BE2C (cell line): ENCODE measurements at regions not wholly inside any gene's neighbourhood (a gene's known extent, or its start where the extent isn't known, plus 50 kb on each side); places are given as distances from the start of the nearest gene placed in this dataset.

Experiments
- DNase-seq: peaks from one replicate; pipeline ENCODE4 v3.0.0-alpha.2; 2020
- H3K27me3 ChIP-seq: fragments of 250-450 bp; sonication (Bioruptor Pico); 2 replicates; pipeline ENCODE4 v1.5.1; 2020; ENCODE audit warnings: mild to moderate bottlenecking
- H3K36me3 ChIP-seq: fragments of 250-450 bp; sonication (Bioruptor Pico); 2 replicates; pipeline ENCODE4 v1.5.1; 2020; ENCODE audit warnings: mild to moderate bottlenecking
- H3K4me1 ChIP-seq: fragments of 250-450 bp; sonication (Bioruptor Pico); 2 replicates; pipeline ENCODE4 v1.5.1; 2020
- H3K4me3 ChIP-seq: 2 replicates; pipeline ENCODE4 v1.5.1; 2011; ENCODE audit warnings: low read depth, low read length
- H3K9me3 ChIP-seq: fragments of 250-450 bp; sonication (Bioruptor Pico); 2 replicates; pipeline ENCODE4 v1.5.1; 2020
- TF ChIP-seq, protein P1 (sequence below): IDR thresholded peaks from 2 replicates; pipeline ENCODE4 v1.5.1; 2012; ENCODE audit warnings: mild to moderate bottlenecking, low read depth, low read length

DNA sequence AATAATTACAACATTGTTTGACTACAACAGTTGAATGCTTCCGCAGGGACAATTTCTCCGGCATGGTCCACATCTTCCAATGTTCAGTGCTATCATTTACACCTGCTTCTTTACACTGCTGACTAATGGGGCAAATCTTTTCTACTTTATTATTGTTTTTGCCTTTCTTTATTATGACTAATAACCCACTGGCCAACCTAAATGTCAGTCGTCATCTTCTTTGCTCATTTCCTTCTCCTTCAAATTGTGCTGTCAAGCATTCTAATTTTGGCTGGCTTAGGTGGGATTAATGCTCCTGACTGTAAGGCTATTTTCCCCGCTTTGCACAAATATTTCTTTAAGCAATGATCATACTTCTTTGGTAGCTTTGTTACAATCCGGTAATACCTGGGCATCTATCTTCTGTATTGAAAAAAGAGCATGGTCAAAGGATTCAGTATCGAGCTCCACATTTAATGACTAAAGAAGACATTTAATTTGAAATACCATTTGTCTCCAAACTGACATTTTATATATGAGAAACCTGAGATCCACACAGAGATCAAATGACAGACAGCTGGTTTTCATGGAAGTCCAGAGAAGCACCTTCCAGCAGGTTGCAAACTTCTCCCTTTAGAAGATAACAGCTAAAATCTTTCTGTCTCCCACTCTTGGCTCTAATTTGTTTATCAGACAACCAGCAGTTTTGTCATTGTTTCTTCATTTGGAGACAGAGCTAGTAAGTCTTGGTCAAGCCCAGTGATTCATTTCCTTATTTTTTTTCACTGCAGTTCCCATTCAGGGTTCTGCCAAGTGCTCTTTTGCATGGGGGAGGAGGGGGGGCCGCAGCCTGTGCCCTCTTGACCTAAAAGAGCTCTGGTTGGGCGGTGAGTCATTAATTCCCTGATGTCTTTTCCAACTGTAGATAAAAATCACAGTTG lies 132.9 kb downstream of the SOCS6 start:
- H3K27me3 ChIP-seq = no peaks in the 10 kb centered on the region
- TF ChIP-seq, protein P1, sequence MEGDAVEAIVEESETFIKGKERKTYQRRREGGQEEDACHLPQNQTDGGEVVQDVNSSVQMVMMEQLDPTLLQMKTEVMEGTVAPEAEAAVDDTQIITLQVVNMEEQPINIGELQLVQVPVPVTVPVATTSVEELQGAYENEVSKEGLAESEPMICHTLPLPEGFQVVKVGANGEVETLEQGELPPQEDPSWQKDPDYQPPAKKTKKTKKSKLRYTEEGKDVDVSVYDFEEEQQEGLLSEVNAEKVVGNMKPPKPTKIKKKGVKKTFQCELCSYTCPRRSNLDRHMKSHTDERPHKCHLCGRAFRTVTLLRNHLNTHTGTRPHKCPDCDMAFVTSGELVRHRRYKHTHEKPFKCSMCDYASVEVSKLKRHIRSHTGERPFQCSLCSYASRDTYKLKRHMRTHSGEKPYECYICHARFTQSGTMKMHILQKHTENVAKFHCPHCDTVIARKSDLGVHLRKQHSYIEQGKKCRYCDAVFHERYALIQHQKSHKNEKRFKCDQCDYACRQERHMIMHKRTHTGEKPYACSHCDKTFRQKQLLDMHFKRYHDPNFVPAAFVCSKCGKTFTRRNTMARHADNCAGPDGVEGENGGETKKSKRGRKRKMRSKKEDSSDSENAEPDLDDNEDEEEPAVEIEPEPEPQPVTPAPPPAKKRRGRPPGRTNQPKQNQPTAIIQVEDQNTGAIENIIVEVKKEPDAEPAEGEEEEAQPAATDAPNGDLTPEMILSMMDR = no peak
- H3K36me3 ChIP-seq = no peaks in the 10 kb centered on the region
- DNase-seq = peak; percentile 18
- no peaks in the 10 kb centered on the region; the same call in 1 of the 2 replicates for H3K4me1 ChIP-seq
- no peak overlapping the region for H3K4me3 ChIP-seq
- no peaks in the 10 kb centered on the region for H3K9me3 ChIP-seq

DNA sequence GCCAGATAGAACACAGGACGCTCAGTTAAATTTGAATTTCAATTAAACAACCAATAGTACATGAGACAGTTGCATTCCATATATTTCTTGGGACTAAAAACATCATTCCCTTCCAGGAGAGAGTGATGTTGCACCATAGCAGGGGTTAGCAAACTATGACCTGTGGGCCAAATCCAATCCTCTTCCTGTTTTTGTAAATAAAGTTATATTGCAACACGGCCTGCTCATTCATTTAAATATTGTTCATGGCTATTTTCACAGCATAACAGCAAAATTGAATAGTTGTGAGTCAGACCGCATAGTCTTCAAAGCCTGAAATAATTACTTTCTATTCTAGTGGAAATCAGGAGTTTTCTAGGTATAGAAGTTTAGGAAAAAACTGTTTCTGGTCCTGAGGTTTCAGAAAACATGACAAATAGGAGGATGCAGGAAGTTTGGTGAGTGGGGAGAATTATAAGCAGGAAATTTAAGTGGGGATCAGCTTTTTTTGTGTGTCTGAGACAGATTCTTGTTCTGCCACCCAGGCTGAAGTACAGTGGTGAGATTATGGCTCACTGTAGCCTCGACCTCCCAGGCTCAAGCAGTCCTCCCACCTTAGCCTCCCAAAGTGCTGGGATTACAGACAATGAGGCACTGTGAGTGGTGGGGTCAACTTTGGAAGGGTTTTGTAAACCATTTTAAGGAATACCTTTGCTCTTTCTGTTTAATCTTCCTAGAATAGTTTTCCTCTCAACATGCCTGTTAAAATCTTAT lies 131.5 kb downstream of the SOCS6 start:
- H3K9me3 ChIP-seq = no peaks in the 10 kb centered on the region
- TF ChIP-seq, protein P1 = no peak
- H3K4me1 ChIP-seq = no peaks in the 10 kb centered on the region; the same call in 1 of the 2 replicates
- H3K27me3 ChIP-seq = no peaks in the 10 kb centered on the region
- DNase-seq = no peak
- H3K4me3 ChIP-seq = no peak overlapping the region
- no peaks in the 10 kb centered on the region for H3K36me3 ChIP-seq

DNA sequence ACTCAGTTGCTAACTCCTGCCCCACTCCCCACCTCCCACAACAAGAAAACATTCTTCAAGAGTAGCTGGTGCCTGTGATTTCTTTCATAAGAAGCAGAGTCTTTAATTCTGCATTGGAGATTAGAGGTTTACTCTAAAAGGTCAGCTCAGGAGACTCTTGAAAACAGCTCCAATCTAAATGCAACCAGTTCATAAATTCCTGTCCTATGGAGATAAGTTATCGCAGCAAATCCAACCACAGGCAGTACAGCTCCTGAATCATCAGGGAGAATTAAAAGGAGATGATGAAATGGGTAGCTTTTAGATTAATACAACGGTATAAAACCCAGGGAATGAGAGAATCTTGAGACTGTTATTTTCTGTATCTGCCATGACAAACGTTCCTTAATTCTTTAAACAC lies 130.7 kb downstream of the SOCS6 start:
- no peaks in the 10 kb centered on the region for H3K9me3 ChIP-seq
- no peaks in the 10 kb centered on the region for H3K27me3 ChIP-seq
- no peak for DNase-seq
- H3K36me3 ChIP-seq = no peaks in the 10 kb centered on the region
- no peak overlapping the region for H3K4me3 ChIP-seq
- TF ChIP-seq, protein P1 = no peak
- no peaks in the 10 kb centered on the region; the same call in 1 of the 2 replicates for H3K4me1 ChIP-seq

DNA sequence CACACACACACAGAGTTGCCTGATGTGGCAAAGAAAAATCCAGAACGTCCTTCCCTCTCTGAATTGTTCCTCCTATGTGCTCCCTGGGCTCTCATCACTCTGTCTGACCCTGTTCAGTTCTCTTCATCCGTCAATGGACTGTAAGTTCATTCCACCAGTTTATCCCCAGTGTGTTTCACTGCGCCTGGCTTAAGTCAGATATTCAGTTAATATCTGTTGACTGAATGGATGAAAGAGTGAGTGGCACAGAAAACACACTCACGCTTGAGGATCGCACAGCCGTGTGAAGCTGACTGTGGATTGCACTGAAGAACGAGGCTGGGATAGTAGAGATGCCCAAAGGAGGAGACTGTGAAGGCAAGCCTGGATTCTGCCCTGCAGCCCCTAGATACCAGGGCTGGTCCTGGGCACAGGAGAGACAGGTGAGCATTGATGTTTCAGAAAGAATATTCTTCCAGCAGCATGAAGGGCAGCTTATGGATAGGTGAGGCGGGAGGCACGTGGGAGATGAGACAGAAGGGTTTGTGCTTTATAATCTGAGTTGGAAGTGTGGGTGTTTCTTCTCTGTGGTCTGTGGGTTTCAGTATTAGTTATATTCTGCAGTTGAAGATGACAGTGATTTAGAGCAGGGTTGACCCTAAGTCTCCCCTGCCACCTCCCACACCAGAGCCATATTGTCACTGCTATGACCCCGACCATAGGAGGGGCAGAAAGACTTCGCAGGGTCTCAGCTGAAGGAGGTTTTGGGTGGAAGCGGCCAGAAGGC lies 129.9 kb downstream of the SOCS6 start:
- no peaks in the 10 kb centered on the region for H3K9me3 ChIP-seq
- peaks cover 3% of the 10 kb centered on the region; the same call in 1 of the 2 replicates for H3K4me1 ChIP-seq
- H3K36me3 ChIP-seq = no peaks in the 10 kb centered on the region
- TF ChIP-seq, protein P1 = no peak
- DNase-seq = no peak
- no peaks in the 10 kb centered on the region for H3K27me3 ChIP-seq
- no peak overlapping the region for H3K4me3 ChIP-seq

DNA sequence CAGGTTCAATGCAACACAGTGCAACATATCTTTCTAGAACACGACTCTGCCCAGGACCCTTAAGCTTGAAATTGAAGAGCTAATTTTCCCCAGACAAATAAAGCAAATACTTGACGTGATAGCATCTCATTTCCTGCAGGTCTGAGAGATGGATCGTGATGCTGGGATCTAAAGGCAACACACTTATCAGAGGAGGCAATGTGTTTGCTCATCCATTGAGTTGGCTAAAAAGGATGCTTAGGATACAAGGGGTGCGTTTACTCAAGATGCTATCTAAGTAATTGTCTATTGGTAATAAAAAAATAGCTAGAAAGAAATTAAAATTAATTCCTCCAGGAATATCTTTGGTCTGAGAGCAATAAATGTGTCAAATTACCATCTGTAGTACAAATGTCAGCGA lies 129.0 kb downstream of the SOCS6 start:
- Histone ChIP-seq H3K27me3 (no peaks in the 10 kb centered on the region), H3K9me3 (no peaks in the 10 kb centered on the region), H3K36me3 (no peaks in the 10 kb centered on the region), H3K4me3 (no peak overlapping the region), H3K4me1 (peaks cover 3% of the 10 kb centered on the region; the same call in 1 of the 2 replicates)
- TF ChIP-seq, protein P1 = no peak
- DNase-seq = no peak
